HEK293 (cell line): ENCODE measurements at regions not wholly inside any gene's neighbourhood (a gene's known extent, or its start where the extent isn't known, plus 50 kb on each side); places are given as distances from the start of the nearest gene placed in this dataset.

Experiments
- CTCF ChIA-PET: fragments of 350-600 bp; formaldehyde crosslinking; extraction: SDS; loops from one replicate; lab custom pipeline; 2021; ENCODE audit warnings: antibody characterized with exemption; lab: Yijun Ruan, JAX
- POLR2A ChIA-PET: fragments of 300-600 bp; formaldehyde crosslinking; extraction: SDS; loops from one replicate; lab custom pipeline; 2020; ENCODE audit warnings: antibody characterized with exemption, inconsistent platforms; lab: Yijun Ruan, JAX
- H3K27ac ChIP-seq: fragments of 200-500 bp; sonication (Bioruptor generic); 2 replicates; pipeline ENCODE4 v1.5.1; 2014; ENCODE audit warnings: low read depth, low read length, control low read depth, inconsistent platforms; ENCODE audit errors: extremely low read depth
- H3K36me3 ChIP-seq, 2 experiments: fragments of 200-500 bp in 1 of 2; sonication (Bioruptor generic) in 1 of 2; 1 replicate in 1 of 2; 2 replicates in 1 of 2; pipeline ENCODE4 v1.5.1; 2014 to 2017; ENCODE audit warnings: inconsistent platforms in 2 of 2, low read length in 2 of 2; ENCODE audit not compliant: control insufficient read depth in 2 of 2, insufficient read depth in 1 of 2
- H3K4me1 ChIP-seq: fragments of 200-500 bp; sonication (Bioruptor generic); 2 replicates; pipeline ENCODE4 v1.5.1; 2014; ENCODE audit warnings: mild to moderate bottlenecking, low read length, inconsistent platforms; ENCODE audit not compliant: control insufficient read depth, insufficient read depth
- H3K4me3 ChIP-seq: 2 replicates; pipeline ENCODE4 v1.5.1; 2011; ENCODE audit warnings: low read depth, mild to moderate bottlenecking, control low read depth, low read length, moderate library complexity
- H3K9me3 ChIP-seq: fragments of 200-500 bp; sonication (Bioruptor generic); 2 replicates; pipeline ENCODE4 v1.5.1; 2014; ENCODE audit warnings: low read depth, low read length, inconsistent platforms; ENCODE audit not compliant: control insufficient read depth, insufficient read depth
- BCL11B ChIP-seq: fragments of 450-650 bp; formaldehyde crosslinking; IDR thresholded peaks from 2 replicates; pipeline ENCODE4 v1.5.1; 2016; ENCODE audit warnings: low read depth, missing biosample characterization, missing genetic modification characterization
- BCL6B ChIP-seq: fragments of 450-650 bp; formaldehyde crosslinking; IDR thresholded peaks from 2 replicates; pipeline ENCODE4 v1.5.1; 2017; ENCODE audit warnings: missing biosample characterization, missing genetic modification characterization
- KLF1 ChIP-seq: fragments of 450-650 bp; formaldehyde crosslinking; IDR thresholded peaks from 2 replicates; pipeline ENCODE4 v1.5.1; 2016; ENCODE audit warnings: missing biosample characterization, missing genetic modification characterization
- SETDB1 ChIP-seq: IDR thresholded peaks from one replicate; pipeline ENCODE4 v1.6.1; 2017; ENCODE audit warnings: mild to moderate bottlenecking, low read length, moderate library complexity, mixed read lengths; ENCODE audit not compliant: insufficient read length
- ZBTB1 ChIP-seq: fragments of 450-650 bp; formaldehyde crosslinking; IDR thresholded peaks from 2 replicates; pipeline ENCODE4 v1.5.1; 2016; ENCODE audit warnings: missing biosample characterization, missing genetic modification characterization
- ZNF16 ChIP-seq: fragments of 450-650 bp; formaldehyde crosslinking; IDR thresholded peaks from 2 replicates; pipeline ENCODE4 v1.5.1; 2016; ENCODE audit warnings: low read depth, missing biosample characterization, missing genetic modification characterization
- ZNF416 ChIP-seq: fragments of 450-650 bp; formaldehyde crosslinking; IDR thresholded peaks from 2 replicates; pipeline ENCODE4 v1.5.1; 2016; ENCODE audit warnings: missing biosample characterization, missing genetic modification characterization
- ZNF473 ChIP-seq: fragments of 450-650 bp; formaldehyde crosslinking; IDR thresholded peaks from 2 replicates; pipeline ENCODE4 v1.5.1; 2017; ENCODE audit warnings: missing biosample characterization, missing genetic modification characterization
- ZNF513 ChIP-seq: fragments of 450-650 bp; IDR thresholded peaks from 2 replicates; pipeline ENCODE4 v1.5.1; 2018; ENCODE audit warnings: missing biosample characterization, missing genetic modification characterization
- ZNF558 ChIP-seq: fragments of 450-650 bp; formaldehyde crosslinking; IDR thresholded peaks from 2 replicates; pipeline ENCODE4 v1.5.1; 2016; ENCODE audit warnings: missing biosample characterization, missing genetic modification characterization
- ZNF626 ChIP-seq: fragments of 450-650 bp; sonication (Bioruptor Pico); formaldehyde crosslinking; IDR thresholded peaks from 2 replicates; pipeline ENCODE4 v1.5.1; 2018; ENCODE audit warnings: missing biosample characterization, missing genetic modification characterization, inconsistent platforms
- TF ChIP-seq, protein P1 (sequence below): sonication (generic); formaldehyde crosslinking; IDR thresholded peaks from 2 replicates; pipeline ENCODE4 v1.8.1; 2022; ENCODE audit warnings: mild to moderate bottlenecking, moderate library complexity, missing genetic modification reagents

GRCh38 chrX:150225266-150225665, 137.9 kb upstream of the MAMLD1 start (continued):
- no peak for TF ChIP-seq SETDB1
- TF ChIP-seq BCL6B (tag by site-specific recombination), result no peak
- TF ChIP-seq, all 188 proteins: peak for 0

- POLR2A ChIA-PET, result no interaction called here
- CTCF ChIA-PET, result no interaction called here
- no peak overlapping the region for H3K4me3 ChIP-seq
- no peaks in the 10 kb centered on the region for H3K36me3 ChIP-seq
- no peaks in the 10 kb centered on the region for H3K9me3 ChIP-seq
- no peak overlapping the region for H3K27ac ChIP-seq
- no peaks in the 10 kb centered on the region for H3K4me1 ChIP-seq
- no peak for TF ChIP-seq ZNF416 (tag by site-specific recombination)
- no peak for TF ChIP-seq ZNF513
- TF ChIP-seq SETDB1, result no peak
- TF ChIP-seq ZNF626 (tag by site-specific recombination), result no peak
- TF ChIP-seq, protein P1, sequence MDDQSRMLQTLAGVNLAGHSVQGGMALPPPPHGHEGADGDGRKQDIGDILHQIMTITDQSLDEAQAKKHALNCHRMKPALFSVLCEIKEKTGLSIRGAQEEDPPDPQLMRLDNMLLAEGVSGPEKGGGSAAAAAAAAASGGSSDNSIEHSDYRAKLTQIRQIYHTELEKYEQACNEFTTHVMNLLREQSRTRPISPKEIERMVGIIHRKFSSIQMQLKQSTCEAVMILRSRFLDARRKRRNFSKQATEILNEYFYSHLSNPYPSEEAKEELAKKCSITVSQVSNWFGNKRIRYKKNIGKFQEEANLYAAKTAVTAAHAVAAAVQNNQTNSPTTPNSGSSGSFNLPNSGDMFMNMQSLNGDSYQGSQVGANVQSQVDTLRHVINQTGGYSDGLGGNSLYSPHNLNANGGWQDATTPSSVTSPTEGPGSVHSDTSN (CRISPR knock-in tag), result no peak
- TF ChIP-seq, all 188 proteins: peak for 0
Measured at GRCh38 chrX:150225756-150226155, 137.4 kb upstream of the MAMLD1 start.

DNA sequence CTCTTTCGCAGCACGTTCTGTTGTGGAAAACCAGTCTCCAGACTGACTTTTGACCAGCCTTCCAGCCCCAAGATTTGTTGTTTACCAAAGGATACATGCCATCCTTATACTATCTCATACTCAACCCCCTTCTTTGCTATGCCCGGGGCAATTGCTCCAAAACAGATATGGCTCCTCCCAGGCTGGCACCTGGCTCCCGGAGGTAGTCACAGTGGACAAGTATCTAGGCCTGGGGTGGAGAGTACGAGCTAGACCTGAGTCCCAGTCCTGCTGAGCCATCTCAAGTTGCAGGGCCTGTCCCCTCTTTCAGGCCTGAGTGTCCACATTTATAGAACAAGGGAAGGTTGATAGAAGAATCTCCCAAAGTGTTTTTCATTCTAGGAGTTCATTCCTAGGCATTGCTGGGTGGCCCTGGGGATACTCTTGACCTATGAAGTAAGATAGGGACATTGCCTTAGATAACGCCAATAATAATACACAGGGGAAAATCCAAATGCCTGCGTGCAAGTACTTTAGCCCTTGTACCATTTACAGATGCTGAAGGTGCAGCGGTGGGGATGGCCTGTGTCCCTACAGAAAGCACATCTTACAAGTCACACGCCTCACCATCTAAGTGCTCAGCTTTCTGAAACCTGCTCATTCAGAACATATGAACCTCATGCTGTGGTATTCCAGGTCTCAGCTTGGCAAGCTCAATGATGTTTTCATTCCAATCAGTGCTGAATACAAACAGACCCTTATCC, 136.7 kb upstream of the MAMLD1 start:
- Histone ChIP-seq H3K36me3 (no peaks in the 10 kb centered on the region), H3K9me3 (no peaks in the 10 kb centered on the region), H3K4me3 (no peak overlapping the region)
- TF ChIP-seq BCL11B (tag by site-specific recombination) (no peak), KLF1 (tag by site-specific recombination) (no peak), ZNF558 (tag by site-specific recombination) (no peak), ZBTB1 (tag by site-specific recombination) (no peak), ZNF16 (tag by site-specific recombination) (no peak)
- TF ChIP-seq, all 188 proteins: peak for 0
- Histone ChIP-seq H3K4me1 (no peaks in the 10 kb centered on the region), H3K27ac (no peak overlapping the region)
- ChIA-PET POLR2A (no interaction called here), CTCF (no interaction called here)

- CTCF ChIA-PET, result no interaction called here
- H3K4me1 ChIP-seq, result no peaks in the 10 kb centered on the region
- H3K4me3 ChIP-seq, result no peak overlapping the region
- H3K27ac ChIP-seq, result no peak overlapping the region
- H3K36me3 ChIP-seq, result no peaks in the 10 kb centered on the region
- H3K9me3 ChIP-seq, result no peaks in the 10 kb centered on the region
- no peak for TF ChIP-seq ZNF473 (tag by site-specific recombination)
- TF ChIP-seq, all 188 proteins: peak for 0
- POLR2A ChIA-PET, result no interaction called here
Measured at GRCh38 chrX:150227321-150227860, 135.7 kb upstream of the MAMLD1 start.
